NT2/D1 (cell line): ENCODE measurements at regions not wholly inside any gene's neighbourhood (a gene's known extent, or its start where the extent isn't known, plus 50 kb on each side); places are given as distances from the start of the nearest gene placed in this dataset.

ENCODE experiments used
- DNase-seq: peaks from one replicate; pipeline ENCODE4 v3.0.0-alpha.2; 2011; ENCODE audit warnings: low read depth, low spot score
- H3K27me3 ChIP-seq: 2 replicates; pipeline ENCODE4 v1.6.0; 2011; ENCODE audit warnings: mild to moderate bottlenecking; ENCODE audit not compliant: insufficient read length, insufficient read depth
- H3K36me3 ChIP-seq: 2 replicates; pipeline ENCODE4 v1.6.1; 2011; ENCODE audit warnings: mild to moderate bottlenecking, low read length, mixed read lengths; ENCODE audit not compliant: insufficient read depth, insufficient read length
- H3K4me1 ChIP-seq: 2 replicates; pipeline ENCODE4 v1.5.1; 2011; ENCODE audit not compliant: insufficient read depth, insufficient read length
- H3K4me3 ChIP-seq: 2 replicates; pipeline ENCODE4 v1.5.1; 2011; ENCODE audit warnings: low read depth; ENCODE audit not compliant: insufficient read length
- H3K9ac ChIP-seq: 2 replicates; pipeline ENCODE4 v1.6.0; 2011; ENCODE audit warnings: low read depth; ENCODE audit not compliant: insufficient read length
- H3K9me3 ChIP-seq: 2 replicates; pipeline ENCODE4 v1.5.1; 2011; ENCODE audit warnings: mild to moderate bottlenecking, low read length; ENCODE audit not compliant: insufficient read depth
- SUZ12 ChIP-seq: IDR thresholded peaks from 2 replicates; pipeline ENCODE4 v1.6.1; 2011; ENCODE audit not compliant: insufficient read length, insufficient read depth; ENCODE audit errors: extremely low read depth
- YY1 ChIP-seq: IDR thresholded peaks from 2 replicates; pipeline ENCODE4 v1.6.1; 2011; ENCODE audit not compliant: insufficient read length, insufficient read depth
- ZNF274 ChIP-seq: IDR thresholded peaks from 2 replicates; pipeline ENCODE4 v1.6.1; 2011; ENCODE audit warnings: mild to moderate bottlenecking, low read depth, low read length

GRCh38 chr1:34582356-34582755 is 172.5 kb upstream of the GJB5 start:
- no peak overlapping the region for H3K9ac ChIP-seq
- H3K4me1 ChIP-seq = no peaks in the 10 kb centered on the region
- H3K9me3 ChIP-seq = no peaks in the 10 kb centered on the region
- TF ChIP-seq YY1 (no peak), ZNF274 (no peak), SUZ12 (no peak)
- DNase-seq = no peak
- no peaks in the 10 kb centered on the region for H3K27me3 ChIP-seq
- H3K4me3 ChIP-seq = no peak overlapping the region
- no peaks in the 10 kb centered on the region for H3K36me3 ChIP-seq

GRCh38 chr1:34587761-34588160 is 167.1 kb upstream of the GJB5 start:
- H3K9ac ChIP-seq = no peak overlapping the region
- H3K9me3 ChIP-seq = no peaks in the 10 kb centered on the region
- H3K27me3 ChIP-seq = no peaks in the 10 kb centered on the region
- peaks cover 4% of the 10 kb centered on the region for H3K4me1 ChIP-seq
- no peak for DNase-seq
- H3K4me3 ChIP-seq = no peak overlapping the region
- H3K36me3 ChIP-seq = no peaks in the 10 kb centered on the region
- TF ChIP-seq SUZ12 (no peak), ZNF274 (no peak), YY1 (no peak)

GRCh38 chr1:34590211-34590623 is 164.6 kb upstream of the GJB5 start:
- Histone ChIP-seq H3K9ac (no peak overlapping the region), H3K27me3 (no peaks in the 10 kb centered on the region), H3K36me3 (no peaks in the 10 kb centered on the region), H3K9me3 (no peaks in the 10 kb centered on the region), H3K4me3 (no peak overlapping the region), H3K4me1 (peaks cover 11% of the 10 kb centered on the region)
- DNase-seq = peak; percentile 87
- no peak for TF ChIP-seq YY1
- no peak for TF ChIP-seq ZNF274
- no peak for TF ChIP-seq SUZ12

- Histone ChIP-seq H3K4me1 (peaks cover 11% of the 10 kb centered on the region), H3K9me3 (no peaks in the 10 kb centered on the region), H3K27me3 (no peaks in the 10 kb centered on the region), H3K4me3 (no peak overlapping the region), H3K9ac (no peak overlapping the region), H3K36me3 (no peaks in the 10 kb centered on the region)
- DNase-seq = no peak
- TF ChIP-seq ZNF274 (no peak), YY1 (no peak), SUZ12 (no peak)
These were observed 162.9 kb upstream of the GJB5 start for GRCh38 chr1:34591751-34592629.

- Histone ChIP-seq H3K27me3 (no peaks in the 10 kb centered on the region), H3K9me3 (no peaks in the 10 kb centered on the region), H3K4me3 (no peak overlapping the region), H3K36me3 (no peaks in the 10 kb centered on the region), H3K4me1 (peaks cover 6% of the 10 kb centered on the region), H3K9ac (no peak overlapping the region)
- peak; percentile 83 for DNase-seq
- TF ChIP-seq ZNF274 (no peak), SUZ12 (no peak), YY1 (no peak)
These were observed 156.9 kb upstream of the GJB5 start for GRCh38 chr1:34597877-34598514.

GRCh38 chr1:34602907-34603306 is 151.9 kb upstream of the GJB5 start:
- no peak for DNase-seq
- no peak for TF ChIP-seq SUZ12
- no peak for TF ChIP-seq ZNF274
- no peak for TF ChIP-seq YY1

GRCh38 chr1:34603594-34603993 is 151.3 kb upstream of the GJB5 start:
- no peaks in the 10 kb centered on the region for H3K4me1 ChIP-seq
- H3K27me3 ChIP-seq = no peaks in the 10 kb centered on the region
- H3K9ac ChIP-seq = no peak overlapping the region
- H3K9me3 ChIP-seq = no peaks in the 10 kb centered on the region
- H3K4me3 ChIP-seq = no peak overlapping the region
- H3K36me3 ChIP-seq = no peaks in the 10 kb centered on the region
- no peak for TF ChIP-seq ZNF274
- no peak for TF ChIP-seq SUZ12
- TF ChIP-seq YY1 = no peak
- no peak for DNase-seq

More at GRCh38 chr1:34602907-34603306, 151.9 kb upstream of the GJB5 start:
- no peaks in the 10 kb centered on the region for H3K36me3 ChIP-seq
- H3K4me1 ChIP-seq = no peaks in the 10 kb centered on the region
- H3K9ac ChIP-seq = no peak overlapping the region
- H3K27me3 ChIP-seq = no peaks in the 10 kb centered on the region
- no peaks in the 10 kb centered on the region for H3K9me3 ChIP-seq
- H3K4me3 ChIP-seq = no peak overlapping the region
